WTC11 (cell line): ENCODE measurements at regions not wholly inside any gene's neighbourhood (a gene's known extent, or its start where the extent isn't known, plus 50 kb on each side); places are given as distances from the start of the nearest gene placed in this dataset.

Experiments used
- ATAC-seq: fragments of 200-7000 bp; cut with Tn5 transposase; 2 replicates; pipeline ENCODE4 v1.10.0; 2021; ENCODE audit warnings: mild to moderate bottlenecking, moderate library complexity
- CTCF ChIA-PET: fragments of 300-600 bp; sonication (Branson Sonifier 250); formaldehyde crosslinking; loops from one replicate; lab custom pipeline; 2021; ENCODE audit warnings: antibody characterized with exemption; lab: Charles Lee
- POLR2A ChIA-PET: fragments of 350-600 bp; sonication (Branson Sonifier 250); formaldehyde crosslinking; loops from one replicate; lab custom pipeline; 2021; ENCODE audit warnings: antibody characterized with exemption; lab: Charles Lee
- DNase-seq: peaks from one replicate; pipeline ENCODE4 v3.0.0; 2021; ENCODE audit warnings: low spot score
- H3K27ac Mint-ChIP-seq: 2 replicates; pipeline ENCODE4 v1.8.0; 2021; ENCODE audit warnings: mixed read lengths
- H3K27me3 Mint-ChIP-seq: 2 replicates; pipeline ENCODE4 v1.8.0; 2021; ENCODE audit warnings: low read depth, mild to moderate bottlenecking, moderate library complexity, mixed read lengths
- H3K36me3 Mint-ChIP-seq: 2 replicates; pipeline ENCODE4 v1.8.0; 2021; ENCODE audit warnings: mixed read lengths
- H3K4me1 Mint-ChIP-seq: 2 replicates; pipeline ENCODE4 v1.8.0; 2022; ENCODE audit warnings: mixed read lengths
- H3K4me3 Mint-ChIP-seq: 2 replicates; pipeline ENCODE4 v1.8.0; 2021; ENCODE audit warnings: mild to moderate bottlenecking, moderate library complexity, mixed read lengths
- H3K9me3 Mint-ChIP-seq: 2 replicates; pipeline ENCODE4 v1.8.0; 2021; ENCODE audit warnings: mixed read lengths
- AFF4 ChIP-seq: sonication (generic); formaldehyde crosslinking; IDR thresholded peaks from 2 replicates; pipeline ENCODE4 v1.8.1; 2023; ENCODE audit warnings: mild to moderate bottlenecking, missing genetic modification reagents, borderline replicate concordance
- ATF2 ChIP-seq: sonication (generic); formaldehyde crosslinking; IDR thresholded peaks from 2 replicates; pipeline ENCODE4 v1.8.1; 2022; ENCODE audit warnings: low read depth, missing genetic modification reagents, borderline replicate concordance
- ATF3 ChIP-seq: sonication (generic); formaldehyde crosslinking; conservative IDR thresholded peaks from 2 replicates; pipeline ENCODE4 v1.8.1; 2022; ENCODE audit warnings: mild to moderate bottlenecking, missing genetic modification reagents
- EMX1 ChIP-seq: fragments of 250-450 bp; sonication (Bioruptor Pico); IDR thresholded peaks from 2 replicates; pipeline ENCODE4 v1.8.0; 2021; ENCODE audit warnings: mild to moderate bottlenecking
- ESRRA ChIP-seq: sonication (generic); formaldehyde crosslinking; IDR thresholded peaks from 2 replicates; pipeline ENCODE4 v1.8.1; 2022; ENCODE audit warnings: mild to moderate bottlenecking, missing genetic modification reagents, borderline replicate concordance
- FOXJ3 ChIP-seq: sonication (generic); formaldehyde crosslinking; IDR thresholded peaks from 2 replicates; pipeline ENCODE4 v1.9.0; 2021; ENCODE audit warnings: missing genetic modification reagents, mild to moderate bottlenecking, borderline replicate concordance
- FOXK1 ChIP-seq: sonication (generic); formaldehyde crosslinking; IDR thresholded peaks from 2 replicates; pipeline ENCODE4 v1.8.0; 2022; ENCODE audit warnings: mild to moderate bottlenecking, moderate library complexity, missing genetic modification reagents
- HMGA2 ChIP-seq: fragments of 250-450 bp; sonication (Bioruptor Pico); IDR thresholded peaks from 2 replicates; pipeline ENCODE4 v1.4.0; 2021; ENCODE audit warnings: mild to moderate bottlenecking, moderate library complexity
- JAZF1 ChIP-seq: fragments of 250-450 bp; sonication (Bioruptor Pico); IDR thresholded peaks from 2 replicates; pipeline ENCODE4 v1.9.0; 2021; ENCODE audit warnings: moderate library complexity, mild to moderate bottlenecking, inconsistent platforms
- KAT7 ChIP-seq: sonication (generic); formaldehyde crosslinking; IDR thresholded peaks from 2 replicates; pipeline ENCODE4 v1.8.1; 2023; ENCODE audit warnings: missing genetic modification reagents, mild to moderate bottlenecking, borderline replicate concordance
- NFE2L1 ChIP-seq: sonication (generic); formaldehyde crosslinking; IDR thresholded peaks from 2 replicates; pipeline ENCODE4 v1.8.1; 2023; ENCODE audit warnings: missing genetic modification reagents
- NR1H2 ChIP-seq: sonication (generic); formaldehyde crosslinking; IDR thresholded peaks from 2 replicates; pipeline ENCODE4 v1.9.0; 2021; ENCODE audit warnings: mild to moderate bottlenecking, moderate library complexity, missing genetic modification reagents
- OVOL2 ChIP-seq: fragments of 250-450 bp; sonication (Bioruptor Pico); IDR thresholded peaks from 2 replicates; pipeline ENCODE4 v1.9.0; 2021; ENCODE audit warnings: mild to moderate bottlenecking, borderline replicate concordance
- RORB ChIP-seq: fragments of 250-450 bp; sonication (Bioruptor Pico); IDR thresholded peaks from 2 replicates; pipeline ENCODE4 v1.9.0; 2021; ENCODE audit warnings: mild to moderate bottlenecking
- SP1 ChIP-seq: sonication (generic); formaldehyde crosslinking; conservative IDR thresholded peaks from 2 replicates; pipeline ENCODE4 v1.8.1; 2022; ENCODE audit warnings: missing genetic modification reagents
- TCF7 ChIP-seq: sonication (generic); formaldehyde crosslinking; IDR thresholded peaks from 2 replicates; pipeline ENCODE4 v1.8.0; 2022; ENCODE audit warnings: mild to moderate bottlenecking, low read depth, missing genetic modification reagents, moderate library complexity
- TEAD1 ChIP-seq: sonication (generic); formaldehyde crosslinking; IDR thresholded peaks from 2 replicates; pipeline ENCODE4 v1.8.0; 2022; ENCODE audit warnings: mild to moderate bottlenecking, missing genetic modification reagents
- USF2 ChIP-seq: sonication (generic); formaldehyde crosslinking; IDR thresholded peaks from 2 replicates; pipeline ENCODE4 v1.8.1; 2023; ENCODE audit warnings: mild to moderate bottlenecking, missing genetic modification reagents, moderate library complexity
- ZNF138 ChIP-seq: sonication (generic); formaldehyde crosslinking; conservative IDR thresholded peaks from 2 replicates; pipeline ENCODE4 v1.8.1; 2022; ENCODE audit warnings: mild to moderate bottlenecking, moderate library complexity, missing genetic modification reagents
- ZNF281 ChIP-seq: sonication (generic); formaldehyde crosslinking; IDR thresholded peaks from 2 replicates; pipeline ENCODE4 v1.8.0; 2023; ENCODE audit warnings: mild to moderate bottlenecking, missing genetic modification reagents
- ZNF512 ChIP-seq: sonication (generic); formaldehyde crosslinking; IDR thresholded peaks from 2 replicates; pipeline ENCODE4 v1.8.1; 2022; ENCODE audit warnings: missing genetic modification reagents, borderline replicate concordance

GRCh38 chr12:92029902-92030586 lies 115.6 kb downstream of the BTG1 start (continued):
- no peak for TF ChIP-seq ZNF512 (CRISPR knock-in tag)
- no peak for TF ChIP-seq ESRRA (CRISPR knock-in tag)
- no peak for TF ChIP-seq TEAD1
- TF ChIP-seq NFE2L1 (CRISPR knock-in tag), result no peak
- no peak for TF ChIP-seq FOXJ3
- no peak for TF ChIP-seq ZNF281 (CRISPR knock-in tag)

GRCh38 chr12:92029136-92029535 lies 116.5 kb downstream of the BTG1 start:
- no peak for DNase-seq
- H3K4me1 Mint-ChIP-seq, result peaks cover 30% of the 10 kb centered on the region
- no peak for ATAC-seq
- H3K36me3 Mint-ChIP-seq, result no peaks in the 10 kb centered on the region
- no peaks in the 10 kb centered on the region for H3K9me3 Mint-ChIP-seq
- POLR2A ChIA-PET, result no interaction called here
- no peaks in the 10 kb centered on the region; the same call in 1 of the 2 replicates for H3K27me3 Mint-ChIP-seq
- TF ChIP-seq JAZF1 (CRISPR knock-in tag), result no peak
- TF ChIP-seq EMX1, result no peak
- no peak for TF ChIP-seq ATF3 (CRISPR knock-in tag)
- TF ChIP-seq SP1 (CRISPR knock-in tag), result no peak
- TF ChIP-seq KAT7 (CRISPR knock-in tag), result no peak
- no peak for TF ChIP-seq HMGA2 (CRISPR knock-in tag)
- TF ChIP-seq USF2 (CRISPR knock-in tag), result no peak
- TF ChIP-seq NR1H2 (CRISPR knock-in tag), result no peak
- TF ChIP-seq OVOL2 (CRISPR knock-in tag), result no peak
- TF ChIP-seq ATF2, result no peak
- TF ChIP-seq TCF7 (CRISPR knock-in tag), result no peak
- TF ChIP-seq FOXK1 (CRISPR knock-in tag), result no peak
- TF ChIP-seq AFF4 (CRISPR knock-in tag), result no peak
- TF ChIP-seq RORB, result no peak
- no peak for TF ChIP-seq ZNF138 (CRISPR knock-in tag)
- H3K27ac Mint-ChIP-seq, result no peak overlapping the region
- H3K4me3 Mint-ChIP-seq, result no peak overlapping the region
- CTCF ChIA-PET, result no interaction called here
